WTC11 (cell line): ENCODE measurements at regions not wholly inside any gene's neighbourhood (a gene's known extent, or its start where the extent isn't known, plus 50 kb on each side); places are given as distances from the start of the nearest gene placed in this dataset.

Experiments
- CBFB ChIP-seq: sonication (generic); formaldehyde crosslinking; IDR thresholded peaks from 2 replicates; pipeline ENCODE4 v1.8.1; 2022; ENCODE audit warnings: mild to moderate bottlenecking, low read depth, missing genetic modification reagents
- SMAD3 ChIP-seq: sonication (generic); formaldehyde crosslinking; IDR thresholded peaks from 2 replicates; pipeline ENCODE4 v1.8.0; 2022; ENCODE audit warnings: missing genetic modification reagents, mild to moderate bottlenecking, borderline replicate concordance
- TF ChIP-seq, protein P1 (sequence below): fragments of 200-600 bp; IDR thresholded peaks from 2 replicates; pipeline ENCODE4 v1.8.0; 2022; ENCODE audit warnings: antibody characterized with exemption

DNA sequence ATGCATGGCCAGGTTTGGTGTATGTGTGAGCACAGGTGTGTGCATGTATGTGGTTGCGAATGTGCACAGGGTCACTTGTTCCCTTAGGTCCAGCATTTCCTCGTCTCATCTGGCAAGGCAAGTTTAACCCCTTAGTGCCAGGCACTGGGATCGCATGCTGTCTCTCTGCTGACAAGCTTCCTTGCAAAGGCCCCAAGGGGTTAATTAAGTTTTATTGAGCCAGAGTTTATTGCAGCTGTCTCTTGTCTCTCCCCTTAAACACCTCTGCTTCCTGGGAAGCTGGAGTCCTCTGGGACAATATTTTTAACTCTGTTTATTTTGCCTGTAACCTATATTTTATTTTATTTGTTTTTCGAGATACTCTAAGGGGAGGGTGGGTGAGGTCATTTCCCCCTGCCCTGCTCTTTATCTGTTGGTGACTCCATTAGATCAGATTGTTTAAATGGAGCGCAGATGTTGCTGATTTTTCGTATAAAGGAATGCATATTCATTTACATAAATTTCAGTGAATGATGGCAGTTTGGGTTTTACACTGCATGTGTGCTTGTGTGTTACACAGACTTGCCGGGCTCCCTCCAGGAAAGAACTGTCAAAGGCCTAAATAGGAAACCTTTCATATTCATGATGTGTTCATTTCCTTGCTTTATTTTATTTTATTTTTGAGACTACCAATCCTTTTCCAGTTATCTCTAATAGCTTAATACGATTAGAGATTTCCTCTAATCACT, 99.7 kb downstream of the CBLN1 start:
- TF ChIP-seq, protein P1, sequence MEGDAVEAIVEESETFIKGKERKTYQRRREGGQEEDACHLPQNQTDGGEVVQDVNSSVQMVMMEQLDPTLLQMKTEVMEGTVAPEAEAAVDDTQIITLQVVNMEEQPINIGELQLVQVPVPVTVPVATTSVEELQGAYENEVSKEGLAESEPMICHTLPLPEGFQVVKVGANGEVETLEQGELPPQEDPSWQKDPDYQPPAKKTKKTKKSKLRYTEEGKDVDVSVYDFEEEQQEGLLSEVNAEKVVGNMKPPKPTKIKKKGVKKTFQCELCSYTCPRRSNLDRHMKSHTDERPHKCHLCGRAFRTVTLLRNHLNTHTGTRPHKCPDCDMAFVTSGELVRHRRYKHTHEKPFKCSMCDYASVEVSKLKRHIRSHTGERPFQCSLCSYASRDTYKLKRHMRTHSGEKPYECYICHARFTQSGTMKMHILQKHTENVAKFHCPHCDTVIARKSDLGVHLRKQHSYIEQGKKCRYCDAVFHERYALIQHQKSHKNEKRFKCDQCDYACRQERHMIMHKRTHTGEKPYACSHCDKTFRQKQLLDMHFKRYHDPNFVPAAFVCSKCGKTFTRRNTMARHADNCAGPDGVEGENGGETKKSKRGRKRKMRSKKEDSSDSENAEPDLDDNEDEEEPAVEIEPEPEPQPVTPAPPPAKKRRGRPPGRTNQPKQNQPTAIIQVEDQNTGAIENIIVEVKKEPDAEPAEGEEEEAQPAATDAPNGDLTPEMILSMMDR = no peak
- TF ChIP-seq CBFB (CRISPR knock-in tag) (no peak), SMAD3 (CRISPR knock-in tag) (no peak)
